ENCODE measurements at regions not wholly inside any gene's neighbourhood (a gene's known extent, or its start where the extent isn't known, plus 50 kb on each side); places are given as distances from the start of the nearest gene placed in this dataset.
"Not testable (repeated sequence)": the region's sequence is repeated elsewhere in the genome, so short reads cannot be mapped to it uniquely, and the experiment has no call there.

GRCh38 chrX:42832764-42833549 is 55.0 kb upstream of the PPP1R2C start:
- H3K4me3 ChIP-seq (ENCODE audit: low read depth in 1 of 2, low read length in 2 of 2), result no peak overlapping the region
- H3K9me3 ChIP-seq (ENCODE audit: control insufficient read depth in 2 of 2, insufficient read depth in 1 of 2, low read depth in 1 of 2, low read length in 1 of 2), result no peaks in the 10 kb centered on the region
- no peaks in the 10 kb centered on the region for H3K36me3 ChIP-seq (ENCODE audit: control insufficient read depth in 2 of 2, insufficient read depth in 2 of 2, low read length in 1 of 2)
- WGBS, 2 donors, result 79 to 83% methylated on average over 5 of the region's 5 CpGs
- peak overlapping the region in 1 of 2 donors; percentile 33 for H3K27ac ChIP-seq (ENCODE audit: low read depth in 2 of 2, low read length in 1 of 2)
- no peaks in the 10 kb centered on the region for H3K27me3 ChIP-seq (ENCODE audit: control insufficient read depth in 1 of 2, insufficient read depth in 2 of 2, low read length in 2 of 2)
- no peaks in the 10 kb centered on the region for H3K4me1 ChIP-seq (ENCODE audit: control insufficient read depth in 2 of 2, insufficient read depth in 2 of 2, low read length in 1 of 2)

- H3K9me3 ChIP-seq (ENCODE audit: control insufficient read depth in 2 of 2, insufficient read depth in 1 of 2, low read depth in 1 of 2, low read length in 1 of 2); H3K4me3 ChIP-seq (ENCODE audit: low read depth in 1 of 2, low read length in 2 of 2); H3K4me1 ChIP-seq (ENCODE audit: control insufficient read depth in 2 of 2, insufficient read depth in 2 of 2, low read length in 1 of 2); H3K27me3 ChIP-seq (ENCODE audit: control insufficient read depth in 1 of 2, insufficient read depth in 2 of 2, low read length in 2 of 2); H3K36me3 ChIP-seq (ENCODE audit: control insufficient read depth in 2 of 2, insufficient read depth in 2 of 2, low read length in 1 of 2): not testable (repeated sequence)
- 51 to 55% methylated on average over 4 of the region's 4 CpGs for WGBS, 2 donors
- peak overlapping the region; percentile 33 to 49 for H3K27ac ChIP-seq (ENCODE audit: low read depth in 2 of 2, low read length in 1 of 2)
Measured at GRCh38 chrX:42833550-42833940, 55.6 kb upstream of the PPP1R2C start.

DNA sequence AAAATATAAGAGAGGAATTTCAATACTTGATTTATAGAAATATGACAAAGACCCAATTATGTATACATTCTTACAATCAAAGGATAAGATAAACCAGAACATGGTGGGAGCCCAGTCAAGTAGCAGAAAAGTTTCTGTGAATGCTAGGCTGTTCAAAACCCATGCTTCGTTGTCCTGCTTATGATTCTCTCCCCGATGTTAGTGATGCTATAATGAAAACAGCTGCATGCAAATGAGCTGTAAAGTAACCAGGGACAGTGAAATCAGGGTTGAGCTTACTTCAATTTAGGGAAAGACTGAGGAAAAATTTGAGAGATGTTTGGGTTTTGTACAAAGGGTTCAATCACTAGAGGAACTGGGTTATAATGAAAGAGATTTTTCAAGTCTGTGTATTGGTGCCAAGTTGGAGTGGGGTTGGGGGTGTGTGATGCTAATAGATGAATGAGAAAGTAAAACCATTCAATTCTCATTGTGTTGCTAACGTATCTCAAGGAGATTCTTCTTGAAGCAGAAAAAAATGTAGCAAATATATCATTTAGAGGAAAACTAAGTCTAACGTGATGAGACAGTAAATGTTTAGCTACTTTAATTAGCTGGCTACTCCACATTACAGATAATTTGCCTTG is 59.3 kb upstream of the PPP1R2C start:
- 59 to 76% methylated on average over 4 of the region's 4 CpGs for WGBS, 2 donors
- Histone ChIP-seq H3K36me3 (ENCODE audit: control insufficient read depth in 2 of 2, insufficient read depth in 2 of 2, low read length in 1 of 2) (no peaks in the 10 kb centered on the region), H3K27me3 (ENCODE audit: control insufficient read depth in 1 of 2, insufficient read depth in 2 of 2, low read length in 2 of 2) (no peaks in the 10 kb centered on the region), H3K4me1 (ENCODE audit: control insufficient read depth in 2 of 2, insufficient read depth in 2 of 2, low read length in 1 of 2) (no peaks in the 10 kb centered on the region), H3K9me3 (ENCODE audit: control insufficient read depth in 2 of 2, insufficient read depth in 1 of 2, low read depth in 1 of 2, low read length in 1 of 2) (no peaks in the 10 kb centered on the region), H3K4me3 (ENCODE audit: low read depth in 1 of 2, low read length in 2 of 2) (no peak overlapping the region), H3K27ac (ENCODE audit: low read depth in 2 of 2, low read length in 1 of 2) (no peak overlapping the region)

- H3K27ac ChIP-seq (ENCODE audit: low read depth in 2 of 2, low read length in 1 of 2), result no peak overlapping the region
- no peaks in the 10 kb centered on the region for H3K27me3 ChIP-seq (ENCODE audit: control insufficient read depth in 1 of 2, insufficient read depth in 2 of 2, low read length in 2 of 2)
- H3K4me3 ChIP-seq (ENCODE audit: low read depth in 1 of 2, low read length in 2 of 2), result no peak overlapping the region
- H3K36me3 ChIP-seq (ENCODE audit: control insufficient read depth in 2 of 2, insufficient read depth in 2 of 2, low read length in 1 of 2), result no peaks in the 10 kb centered on the region
- H3K4me1 ChIP-seq (ENCODE audit: control insufficient read depth in 2 of 2, insufficient read depth in 2 of 2, low read length in 1 of 2), result no peaks in the 10 kb centered on the region
- no peaks in the 10 kb centered on the region for H3K9me3 ChIP-seq (ENCODE audit: control insufficient read depth in 2 of 2, insufficient read depth in 1 of 2, low read depth in 1 of 2, low read length in 1 of 2)
Measured at GRCh38 chrX:42837747-42838146, 59.8 kb upstream of the PPP1R2C start.

DNA sequence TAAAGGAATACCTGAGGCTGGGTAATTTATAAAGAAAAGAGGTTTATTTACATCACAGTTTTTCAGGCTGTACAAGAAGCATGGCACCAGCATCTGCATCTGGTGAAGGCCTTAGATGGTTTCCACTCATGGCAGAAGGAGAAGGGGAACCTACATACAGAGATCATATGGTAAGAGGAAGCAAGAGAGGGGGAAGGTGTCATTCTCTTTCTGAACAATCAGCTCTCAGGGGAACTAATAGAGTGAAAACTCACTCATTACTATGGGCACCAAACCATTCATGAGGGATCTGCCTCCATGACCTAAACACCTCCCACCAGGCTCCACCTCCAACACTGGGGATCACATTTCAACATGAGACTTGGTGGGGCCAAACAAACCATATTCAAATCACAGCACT is 61.7 kb upstream of the PPP1R2C start:
- Histone ChIP-seq H3K4me1 (ENCODE audit: control insufficient read depth in 2 of 2, insufficient read depth in 2 of 2, low read length in 1 of 2) (no peaks in the 10 kb centered on the region), H3K4me3 (ENCODE audit: low read depth in 1 of 2, low read length in 2 of 2) (no peak overlapping the region), H3K27ac (ENCODE audit: low read depth in 2 of 2, low read length in 1 of 2) (no peak overlapping the region), H3K9me3 (ENCODE audit: control insufficient read depth in 2 of 2, insufficient read depth in 1 of 2, low read depth in 1 of 2, low read length in 1 of 2) (no peaks in the 10 kb centered on the region), H3K36me3 (ENCODE audit: control insufficient read depth in 2 of 2, insufficient read depth in 2 of 2, low read length in 1 of 2) (no peaks in the 10 kb centered on the region), H3K27me3 (ENCODE audit: control insufficient read depth in 1 of 2, insufficient read depth in 2 of 2, low read length in 2 of 2) (no peaks in the 10 kb centered on the region)

- Histone ChIP-seq H3K36me3 (ENCODE audit: control insufficient read depth in 2 of 2, insufficient read depth in 2 of 2, low read length in 1 of 2) (no peaks in the 10 kb centered on the region), H3K4me3 (ENCODE audit: low read depth in 1 of 2, low read length in 2 of 2) (no peak overlapping the region), H3K4me1 (ENCODE audit: control insufficient read depth in 2 of 2, insufficient read depth in 2 of 2, low read length in 1 of 2) (no peaks in the 10 kb centered on the region), H3K27ac (ENCODE audit: low read depth in 2 of 2, low read length in 1 of 2) (no peak overlapping the region), H3K27me3 (ENCODE audit: control insufficient read depth in 1 of 2, insufficient read depth in 2 of 2, low read length in 2 of 2) (no peaks in the 10 kb centered on the region), H3K9me3 (ENCODE audit: control insufficient read depth in 2 of 2, insufficient read depth in 1 of 2, low read depth in 1 of 2, low read length in 1 of 2) (no peaks in the 10 kb centered on the region)
- 45 to 56% methylated on average over 1 of the region's 1 CpG for WGBS, 2 donors
Measured at GRCh38 chrX:42846741-42847140, 68.8 kb upstream of the PPP1R2C start.

- Histone ChIP-seq H3K4me3 (ENCODE audit: low read depth in 1 of 2, low read length in 2 of 2) (no peak overlapping the region), H3K27me3 (ENCODE audit: control insufficient read depth in 1 of 2, insufficient read depth in 2 of 2, low read length in 2 of 2) (peaks cover 0 to 4% of the 10 kb centered on the region in 2 donors), H3K27ac (ENCODE audit: low read depth in 2 of 2, low read length in 1 of 2) (no peak overlapping the region), H3K9me3 (ENCODE audit: control insufficient read depth in 2 of 2, insufficient read depth in 1 of 2, low read depth in 1 of 2, low read length in 1 of 2) (no peaks in the 10 kb centered on the region), H3K4me1 (ENCODE audit: control insufficient read depth in 2 of 2, insufficient read depth in 2 of 2, low read length in 1 of 2) (no peaks in the 10 kb centered on the region), H3K36me3 (ENCODE audit: control insufficient read depth in 2 of 2, insufficient read depth in 2 of 2, low read length in 1 of 2) (no peaks in the 10 kb centered on the region)
- WGBS, 2 donors, result 62 to 81% methylated on average over 2 of the region's 2 CpGs
Measured at GRCh38 chrX:42855259-42855658, 77.3 kb upstream of the PPP1R2C start.

GRCh38 chrX:42857766-42858165 is 79.8 kb upstream of the PPP1R2C start:
- Histone ChIP-seq H3K4me1 (ENCODE audit: control insufficient read depth in 2 of 2, insufficient read depth in 2 of 2, low read length in 1 of 2) (no peaks in the 10 kb centered on the region), H3K27me3 (ENCODE audit: control insufficient read depth in 1 of 2, insufficient read depth in 2 of 2, low read length in 2 of 2) (peaks cover 0 to 4% of the 10 kb centered on the region in 2 donors), H3K9me3 (ENCODE audit: control insufficient read depth in 2 of 2, insufficient read depth in 1 of 2, low read depth in 1 of 2, low read length in 1 of 2) (no peaks in the 10 kb centered on the region), H3K36me3 (ENCODE audit: control insufficient read depth in 2 of 2, insufficient read depth in 2 of 2, low read length in 1 of 2) (no peaks in the 10 kb centered on the region), H3K27ac (ENCODE audit: low read depth in 2 of 2, low read length in 1 of 2) (no peak overlapping the region), H3K4me3 (ENCODE audit: low read depth in 1 of 2, low read length in 2 of 2) (no peak overlapping the region)
- 37 to 40% methylated on average over 1 of the region's 1 CpG for whole genome bisulfite sequencing, 2 donors

GRCh38 chrX:42869011-42869410 is 91.0 kb upstream of the PPP1R2C start:
- Histone ChIP-seq H3K27me3 (ENCODE audit: control insufficient read depth in 1 of 2, insufficient read depth in 2 of 2, low read length in 2 of 2) (no peaks in the 10 kb centered on the region), H3K9me3 (ENCODE audit: control insufficient read depth in 2 of 2, insufficient read depth in 1 of 2, low read depth in 1 of 2, low read length in 1 of 2) (no peaks in the 10 kb centered on the region), H3K4me3 (ENCODE audit: low read depth in 1 of 2, low read length in 2 of 2) (no peak overlapping the region), H3K27ac (ENCODE audit: low read depth in 2 of 2, low read length in 1 of 2) (no peak overlapping the region), H3K4me1 (ENCODE audit: control insufficient read depth in 2 of 2, insufficient read depth in 2 of 2, low read length in 1 of 2) (no peaks in the 10 kb centered on the region), H3K36me3 (ENCODE audit: control insufficient read depth in 2 of 2, insufficient read depth in 2 of 2, low read length in 1 of 2) (no peaks in the 10 kb centered on the region)
- WGBS, 2 donors, result 83 to 95% methylated on average over 3 of the region's 3 CpGs

Data from esophagus (tissue), 2 donors.